GM23248 (cell line): ENCODE measurements at regions not wholly inside any gene's neighbourhood (a gene's known extent, or its start where the extent isn't known, plus 50 kb on each side); places are given as distances from the start of the nearest gene placed in this dataset.
"Not testable (repeated sequence)": the region's sequence is repeated elsewhere in the genome, so short reads cannot be mapped to it uniquely, and the experiment has no call there.

Experiments used
- DNase-seq: peaks from one replicate; pipeline ENCODE4 v3.0.0-alpha.2; 2015
- H2AFZ ChIP-seq: fragments of 200-600 bp; sonication (generic); 2 replicates; pipeline ENCODE4 v1.6.1; 2016; ENCODE audit warnings: antibody characterized with exemption
- H3F3A ChIP-seq: fragments of 200-600 bp; sonication (generic); 2 replicates; pipeline ENCODE4 v1.6.1; 2016; ENCODE audit warnings: mild to moderate bottlenecking, antibody characterized with exemption, mixed run types; ENCODE audit not compliant: insufficient read depth
- H3K27ac ChIP-seq: fragments of 200-600 bp; sonication (generic); 2 replicates; pipeline ENCODE4 v1.5.1; 2016; ENCODE audit warnings: mild to moderate bottlenecking
- H3K27me3 ChIP-seq: fragments of 200-600 bp; sonication (generic); replicated peaks from 2 replicates; pipeline ENCODE4 v1.6.1; 2016; ENCODE audit warnings: mild to moderate bottlenecking; ENCODE audit not compliant: insufficient read depth
- H3K36me3 ChIP-seq: fragments of 200-600 bp; sonication (generic); 2 replicates; pipeline ENCODE4 v1.6.1; 2016; ENCODE audit warnings: low read depth, mild to moderate bottlenecking
- H3K4me1 ChIP-seq: fragments of 200-600 bp; sonication (generic); 2 replicates; pipeline ENCODE4 v1.6.1; 2016; ENCODE audit warnings: mild to moderate bottlenecking; ENCODE audit not compliant: insufficient read depth
- H3K4me2 ChIP-seq: fragments of 200-600 bp; sonication (generic); one replicate; pipeline ENCODE4 v1.6.1; 2016; ENCODE audit warnings: mild to moderate bottlenecking; ENCODE audit not compliant: unreplicated experiment
- H3K4me3 ChIP-seq: fragments of 200-600 bp; sonication (generic); 2 replicates; pipeline ENCODE4 v1.5.1; 2016; ENCODE audit warnings: mild to moderate bottlenecking
- H3K79me2 ChIP-seq: fragments of 200-600 bp; sonication (generic); 2 replicates; pipeline ENCODE4 v1.6.1; 2016; ENCODE audit warnings: mild to moderate bottlenecking; ENCODE audit not compliant: insufficient read depth
- H3K9ac ChIP-seq: fragments of 200-600 bp; sonication (generic); 2 replicates; pipeline ENCODE4 v1.6.1; 2016; ENCODE audit warnings: mild to moderate bottlenecking
- H3K9me2 ChIP-seq: fragments of 200-600 bp; sonication (generic); 2 replicates; pipeline ENCODE4 v1.6.1; 2016; ENCODE audit warnings: mixed run types, mild to moderate bottlenecking, moderate library complexity; ENCODE audit not compliant: insufficient read depth
- H3K9me3 ChIP-seq: fragments of 200-600 bp; sonication (generic); one replicate; pipeline ENCODE4 v1.6.1; 2017; ENCODE audit warnings: low read depth
- H4K20me1 ChIP-seq: fragments of 200-600 bp; sonication (generic); 2 replicates; pipeline ENCODE4 v1.6.0; 2016; ENCODE audit not compliant: insufficient read depth
- EZH2 ChIP-seq: fragments of 200-600 bp; sonication (generic); IDR thresholded peaks from 2 replicates; pipeline ENCODE4 v1.6.1; 2018; ENCODE audit warnings: antibody characterized with exemption, mild to moderate bottlenecking; ENCODE audit not compliant: insufficient read depth, poor library complexity, severe bottlenecking
- EZH2phosphoT487 ChIP-seq: fragments of 200-600 bp; sonication (generic); IDR thresholded peaks from 2 replicates; pipeline ENCODE4 v1.6.1; 2018; ENCODE audit warnings: antibody characterized with exemption, moderate library complexity, mild to moderate bottlenecking, low read depth; ENCODE audit not compliant: insufficient read depth
- WGBS, 2 experiments: methylation state at CpG; one replicate each; pipeline ENCODE4 v1.1.6; 2015 to 2017; ENCODE audit warnings: low lambda C conversion rate in 2 of 2, low coverage in 1 of 2; ENCODE audit errors: missing lambda C conversion rate in 2 of 2; 5-methylcytosine and 5-hydroxymethylcytosine counted together
- in situ Hi-C: fragments of 300-500 bp; cut with MboI; formaldehyde crosslinking; loops from 2 replicates; pipeline ENCODE4 v1.15.0; 2020

- no peak overlapping the region for H3K9ac ChIP-seq
- 14 to 19% methylated on average over 2 of the region's 2 CpGs for WGBS, 2 experiments
- H3K79me2 ChIP-seq: no peaks in the 10 kb centered on the region
- H3K27me3 ChIP-seq: no peaks in the 10 kb centered on the region
- H3K9me3 ChIP-seq: no peaks in the 10 kb centered on the region
- no peaks in the 10 kb centered on the region for H3K36me3 ChIP-seq
- no peak overlapping the region for H3K4me2 ChIP-seq
- H3F3A ChIP-seq: no peaks in the 10 kb centered on the region
- in situ Hi-C loops: no loop called here
- DNase-seq: no peak
- H3K4me3 ChIP-seq: no peak overlapping the region
- no peaks in the 10 kb centered on the region for H3K9me2 ChIP-seq
- H3K4me1 ChIP-seq: no peaks in the 10 kb centered on the region
- H2AFZ ChIP-seq: no peak overlapping the region
- no peak overlapping the region for H3K27ac ChIP-seq
- TF ChIP-seq EZH2 (no peak), EZH2phosphoT487 (no peak)
- no peaks in the 10 kb centered on the region for H4K20me1 ChIP-seq
Observed at GRCh38 chr6:22774129-22774528, 204.8 kb downstream of the HDGFL1 start.

- H3K9me3 ChIP-seq, DNase-seq, H3K27ac ChIP-seq, H3K36me3 ChIP-seq, H3K4me1 ChIP-seq, H4K20me1 ChIP-seq, H2AFZ ChIP-seq, H3F3A ChIP-seq, in situ Hi-C loops, H3K79me2 ChIP-seq, H3K9me2 ChIP-seq, H3K4me3 ChIP-seq, H3K4me2 ChIP-seq, H3K9ac ChIP-seq, H3K27me3 ChIP-seq: not testable (repeated sequence)
- WGBS, 2 experiments: 0% methylated on average over 1 of the region's 1 CpG
Observed at GRCh38 chr6:22778438-22778837, 209.1 kb downstream of the HDGFL1 start.

- no peak overlapping the region for H2AFZ ChIP-seq
- no peak overlapping the region for H3K4me3 ChIP-seq
- H3K9ac ChIP-seq: no peak overlapping the region
- no peaks in the 10 kb centered on the region for H3F3A ChIP-seq
- H4K20me1 ChIP-seq: no peaks in the 10 kb centered on the region
- no peaks in the 10 kb centered on the region for H3K36me3 ChIP-seq
- WGBS, 2 experiments: 43 to 46% methylated on average over 2 of the region's 2 CpGs
- H3K79me2 ChIP-seq: no peaks in the 10 kb centered on the region
- H3K27me3 ChIP-seq: no peaks in the 10 kb centered on the region
- no peak for TF ChIP-seq EZH2phosphoT487
- TF ChIP-seq EZH2: no peak
- no peaks in the 10 kb centered on the region for H3K9me2 ChIP-seq
- H3K4me2 ChIP-seq: no peak overlapping the region
- H3K4me1 ChIP-seq: no peaks in the 10 kb centered on the region
- in situ Hi-C loops: no loop called here
- H3K9me3 ChIP-seq: no peaks in the 10 kb centered on the region
- H3K27ac ChIP-seq: no peak overlapping the region
- no peak for DNase-seq
Observed at GRCh38 chr6:22779062-22779461, 209.7 kb downstream of the HDGFL1 start.

- no peak for TF ChIP-seq EZH2
- no peak for TF ChIP-seq EZH2phosphoT487
- DNase-seq: no peak
- H4K20me1 ChIP-seq: no peaks in the 10 kb centered on the region
Observed at GRCh38 chr6:22783931-22784330, 214.6 kb downstream of the HDGFL1 start.

GRCh38 chr6:22784601-22785410 is 215.4 kb downstream of the HDGFL1 start:
- in situ Hi-C loops: no loop called here
- Histone ChIP-seq H3K79me2 (no peaks in the 10 kb centered on the region), H3K4me2 (no peak overlapping the region), H3F3A (no peaks in the 10 kb centered on the region), H3K27ac (no peak overlapping the region), H3K9me3 (no peaks in the 10 kb centered on the region), H3K4me3 (no peak overlapping the region), H3K27me3 (no peaks in the 10 kb centered on the region), H3K4me1 (no peaks in the 10 kb centered on the region), H2AFZ (no peak overlapping the region), H4K20me1 (no peaks in the 10 kb centered on the region), H3K9me2 (no peaks in the 10 kb centered on the region), H3K9ac (no peak overlapping the region), H3K36me3 (no peaks in the 10 kb centered on the region)
- no peak for DNase-seq
- no peak for TF ChIP-seq EZH2phosphoT487
- TF ChIP-seq EZH2: no peak
- WGBS, 2 experiments: 68 to 70% methylated on average over 12 of the region's 12 CpGs

More at GRCh38 chr6:22783931-22784330, 214.6 kb downstream of the HDGFL1 start:
- H3K4me2 ChIP-seq: no peak overlapping the region
- in situ Hi-C loops: no loop called here
- no peaks in the 10 kb centered on the region for H3K79me2 ChIP-seq
- no peaks in the 10 kb centered on the region for H3K9me2 ChIP-seq
- H2AFZ ChIP-seq: no peak overlapping the region
- H3F3A ChIP-seq: no peaks in the 10 kb centered on the region
- H3K36me3 ChIP-seq: no peaks in the 10 kb centered on the region
- H3K27ac ChIP-seq: no peak overlapping the region
- H3K4me1 ChIP-seq: no peaks in the 10 kb centered on the region
- H3K27me3 ChIP-seq: no peaks in the 10 kb centered on the region
- 43 to 48% methylated on average over 4 of the region's 4 CpGs for WGBS, 2 experiments
- H3K9ac ChIP-seq: no peak overlapping the region
- H3K9me3 ChIP-seq: no peaks in the 10 kb centered on the region
- H3K4me3 ChIP-seq: no peak overlapping the region
